IMR-90 (cell line): ENCODE measurements at regions not wholly inside any gene's neighbourhood (a gene's known extent, or its start where the extent isn't known, plus 50 kb on each side); places are given as distances from the start of the nearest gene placed in this dataset.

Experiments used
- ATAC-seq: fragments of 200-7000 bp; cut with Tn5 transposase; 2 replicates; pipeline ENCODE4 v1.9.1; 2020; ENCODE audit warnings: low read depth, mild to moderate bottlenecking, moderate library complexity
- BruUV-seq: library from RNA; stranded (reverse); fragments of 400-500 nt; replicated peaks from 2 replicates; lab custom pipeline; 2021; lab: Mats Ljungman, UMichigan
- CTCF ChIA-PET: fragments of 300-600 bp; formaldehyde crosslinking; extraction: SDS; loops from one replicate; lab custom pipeline; 2021; ENCODE audit warnings: antibody characterized with exemption; lab: Yijun Ruan, JAX
- POLR2A ChIA-PET: fragments of 300-600 bp; sonication (Branson Sonifier 250); formaldehyde crosslinking; loops from one replicate; lab custom pipeline; 2022; ENCODE audit warnings: antibody characterized with exemption; ENCODE audit not compliant: unreplicated experiment; lab: Charles Lee
- DNase-seq: peaks from one replicate; pipeline ENCODE4 v3.0.0; 2013
- H2AFZ ChIP-seq: replicated peaks from 2 replicates; pipeline ENCODE3; 2013; ENCODE audit warnings: low read length, mild to moderate bottlenecking; ENCODE audit not compliant: poor library complexity
- H2AK5ac ChIP-seq: 2 replicates; pipeline ENCODE4 v1.6.1; 2013; ENCODE audit warnings: low read depth, low read length, inconsistent platforms
- H2AK9ac ChIP-seq: replicated peaks from 2 replicates; pipeline ENCODE3; 2013; ENCODE audit warnings: mild to moderate bottlenecking, low read depth, low read length, moderate library complexity; ENCODE audit not compliant: poor library complexity
- H2BK120ac ChIP-seq: 2 replicates; pipeline ENCODE4 v1.6.1; 2013; ENCODE audit warnings: low read depth, low read length, inconsistent platforms
- H2BK15ac ChIP-seq: 3 replicates; pipeline ENCODE4 v1.6.1; 2013; ENCODE audit warnings: low read depth, low read length, inconsistent platforms
- H2BK20ac ChIP-seq: 2 replicates; pipeline ENCODE4 v1.6.1; 2013; ENCODE audit warnings: low read depth, mild to moderate bottlenecking, inconsistent platforms, low read length, moderate library complexity
- H2BK5ac ChIP-seq: 2 replicates; pipeline ENCODE4 v1.6.1; 2013; ENCODE audit warnings: mild to moderate bottlenecking, low read depth, low read length, inconsistent platforms; ENCODE audit not compliant: poor library complexity, severe bottlenecking
- H3K14ac ChIP-seq: replicated peaks from 2 replicates; pipeline ENCODE4 v1.6.1; 2013; ENCODE audit warnings: low read depth, low read length, inconsistent platforms
- H3K18ac ChIP-seq: 2 replicates; pipeline ENCODE4 v1.6.1; 2013; ENCODE audit warnings: low read depth, low read length, control low read depth
- H3K23ac ChIP-seq: 2 replicates; pipeline ENCODE4 v1.6.1; 2013; ENCODE audit warnings: low read depth, low read length, inconsistent platforms
- H3K27ac ChIP-seq: 2 replicates; pipeline ENCODE4 v1.5.1; 2013; ENCODE audit warnings: mild to moderate bottlenecking, control low read depth, low read length; ENCODE audit not compliant: insufficient read depth
- H3K27me3 ChIP-seq: 2 replicates; pipeline ENCODE4 v1.6.1; 2013; ENCODE audit warnings: low read length; ENCODE audit not compliant: control insufficient read depth, insufficient read depth
- H3K36me3 ChIP-seq: 2 replicates; pipeline ENCODE4 v1.6.1; 2013; ENCODE audit warnings: low read length, mixed read lengths; ENCODE audit not compliant: control insufficient read depth, insufficient read depth
- H3K4ac ChIP-seq: 2 replicates; pipeline ENCODE4 v1.6.1; 2013; ENCODE audit warnings: low read depth, low read length, inconsistent platforms
- H3K4me1 ChIP-seq: 2 replicates; pipeline ENCODE4 v1.6.1; 2013; ENCODE audit warnings: low read length, mixed read lengths; ENCODE audit not compliant: control insufficient read depth, insufficient read depth
- H3K4me2 ChIP-seq: 2 replicates; pipeline ENCODE4 v1.6.1; 2013; ENCODE audit warnings: low read depth, mild to moderate bottlenecking, control low read depth, low read length, moderate library complexity
- H3K4me3 ChIP-seq: 2 replicates; pipeline ENCODE4 v1.5.1; 2013; ENCODE audit warnings: low read depth, mild to moderate bottlenecking, control low read depth, low read length, moderate library complexity; ENCODE audit not compliant: insufficient read depth
- H3K56ac ChIP-seq: 2 replicates; pipeline ENCODE4 v1.6.1; 2013; ENCODE audit warnings: low read length, inconsistent platforms; ENCODE audit not compliant: insufficient read depth; ENCODE audit errors: extremely low read depth
- H3K79me1 ChIP-seq, 2 experiments: 2 replicates each; pipeline ENCODE4 v1.6.1; 2013; ENCODE audit warnings: low read length in 2 of 2, inconsistent platforms in 1 of 2, low read depth in 1 of 2
- H3K9ac ChIP-seq: 2 replicates; pipeline ENCODE4 v1.6.1; 2013; ENCODE audit warnings: low read depth, low read length, control low read depth
- H3K9me1 ChIP-seq: 2 replicates; pipeline ENCODE4 v1.6.1; 2013; ENCODE audit warnings: low read length, inconsistent platforms; ENCODE audit not compliant: insufficient read depth
- H3K9me3 ChIP-seq: 2 replicates; pipeline ENCODE4 v1.6.1; 2013; ENCODE audit warnings: low read length; ENCODE audit not compliant: control insufficient read depth, insufficient read depth
- H4K20me1 ChIP-seq: 2 replicates; pipeline ENCODE4 v1.6.1; 2013; ENCODE audit warnings: low read length, inconsistent platforms; ENCODE audit not compliant: insufficient read depth
- H4K5ac ChIP-seq: 2 replicates; pipeline ENCODE4 v1.6.1; 2013; ENCODE audit warnings: mild to moderate bottlenecking, low read depth, low read length, control low read depth
- H4K8ac ChIP-seq, 2 experiments: 2 replicates each; pipeline ENCODE4 v1.6.1; 2013; ENCODE audit warnings: low read depth in 2 of 2, low read length in 2 of 2, control low read depth in 1 of 2, inconsistent platforms in 1 of 2
- H4K91ac ChIP-seq: 2 replicates; pipeline ENCODE4 v1.6.1; 2013; ENCODE audit warnings: low read depth, low read length, inconsistent platforms; ENCODE audit not compliant: insufficient read depth
- BHLHE40 ChIP-seq: fragments of 150-350 bp; IDR thresholded peaks from 2 replicates; pipeline ENCODE4 v1.6.1; 2016; ENCODE audit warnings: mild to moderate bottlenecking, low read depth, low read length
- CEBPB ChIP-seq: IDR thresholded peaks from 2 replicates; pipeline ENCODE4 v1.6.1; 2012; ENCODE audit warnings: low read depth, low read length, improper control_type of control experiment
- CHD1 ChIP-seq: IDR thresholded peaks from 2 replicates; pipeline ENCODE4 v1.6.1; 2012; ENCODE audit warnings: low read depth, low read length, improper control_type of control experiment
- FOS ChIP-seq: fragments of 150-350 bp; IDR thresholded peaks from 2 replicates; pipeline ENCODE4 v1.6.1; 2016; ENCODE audit warnings: low read depth, low read length
- MAFK ChIP-seq: IDR thresholded peaks from 2 replicates; pipeline ENCODE4 v1.6.1; 2012; ENCODE audit warnings: low read depth, low read length, improper control_type of control experiment
- MAZ ChIP-seq: IDR thresholded peaks from 2 replicates; pipeline ENCODE4 v1.6.1; 2012; ENCODE audit warnings: low read depth, mild to moderate bottlenecking, low read length, improper control_type of control experiment, moderate library complexity, borderline replicate concordance
- MXI1 ChIP-seq: IDR thresholded peaks from 2 replicates; pipeline ENCODE4 v1.6.1; 2012; ENCODE audit warnings: low read depth, mild to moderate bottlenecking, low read length, moderate library complexity, borderline replicate concordance
- NFE2L2 ChIP-seq: fragments of 150-350 bp; IDR thresholded peaks from 2 replicates; pipeline ENCODE4 v1.6.1; 2016; ENCODE audit warnings: low read depth, mild to moderate bottlenecking, low read length
- POLR2A ChIP-seq: IDR thresholded peaks from 2 replicates; pipeline ENCODE4 v1.6.1; 2012; ENCODE audit warnings: mild to moderate bottlenecking, low read depth, low read length
- RAD21 ChIP-seq: IDR thresholded peaks from 2 replicates; pipeline ENCODE4 v1.6.1; 2012; ENCODE audit warnings: low read length, improper control_type of control experiment
- RCOR1 ChIP-seq: IDR thresholded peaks from 2 replicates; pipeline ENCODE4 v1.6.1; 2012; ENCODE audit warnings: mild to moderate bottlenecking, low read length, improper control_type of control experiment; ENCODE audit not compliant: insufficient replicate concordance
- RFX5 ChIP-seq: IDR thresholded peaks from 2 replicates; pipeline ENCODE4 v1.8.0; 2012; ENCODE audit warnings: low read depth, mild to moderate bottlenecking, low read length, moderate library complexity
- SMC3 ChIP-seq: fragments of 150-350 bp; IDR thresholded peaks from 2 replicates; pipeline ENCODE4 v1.6.1; 2016; ENCODE audit warnings: low read depth, mild to moderate bottlenecking, antibody characterized with exemption, low read length, moderate library complexity
- WGBS, 2 experiments: methylation state at CpG; one replicate each; pipeline versions ENCODE4 v1.1.5 to v1.1.7; 2013; ENCODE audit warnings: missing lambda C conversion rate in 2 of 2; ENCODE audit not compliant: insufficient read length in 1 of 2; ENCODE audit errors: extremely low coverage in 2 of 2; 5-methylcytosine and 5-hydroxymethylcytosine counted together
- dilution Hi-C: fragments of 300-500 bp; cut with HindIII; formaldehyde crosslinking; loops from one replicate; pipeline ENCODE4 v1.14.3; 2018; ENCODE audit warnings: low sequenced_read_pairs; ENCODE audit not compliant: unreplicated experiment
- in situ Hi-C: fragments of 300-500 bp; cut with MboI; formaldehyde crosslinking; loops from 3 replicates; pipeline ENCODE4 v1.14.3; 2019; ENCODE audit warnings: low sequenced_read_pairs, inconsistent platforms, mixed read lengths
- intact Hi-C: fragments of 100-400 bp; cut with micrococcal nuclease; formaldehyde crosslinking; loops from 2 replicates; pipeline ENCODE4 v1.10.0; 2022
- TF ChIP-seq, protein P1 (sequence below): fragments of 150-350 bp; IDR thresholded peaks from 2 replicates; pipeline ENCODE4 v1.6.1; 2017; ENCODE audit warnings: mild to moderate bottlenecking, antibody characterized with exemption, low read length, low read depth
- TF ChIP-seq, protein P2 (sequence below): fragments of 150-350 bp; IDR thresholded peaks from 2 replicates; pipeline ENCODE4 v1.6.1; 2016; ENCODE audit warnings: low read depth, mild to moderate bottlenecking, low read length, moderate library complexity, borderline replicate concordance
- TF ChIP-seq, protein P3 (sequence below): conservative IDR thresholded peaks from 2 replicates; pipeline ENCODE4 v1.5.1; 2012; ENCODE audit warnings: mild to moderate bottlenecking, low read depth, low read length, improper control_type of control experiment

DNA sequence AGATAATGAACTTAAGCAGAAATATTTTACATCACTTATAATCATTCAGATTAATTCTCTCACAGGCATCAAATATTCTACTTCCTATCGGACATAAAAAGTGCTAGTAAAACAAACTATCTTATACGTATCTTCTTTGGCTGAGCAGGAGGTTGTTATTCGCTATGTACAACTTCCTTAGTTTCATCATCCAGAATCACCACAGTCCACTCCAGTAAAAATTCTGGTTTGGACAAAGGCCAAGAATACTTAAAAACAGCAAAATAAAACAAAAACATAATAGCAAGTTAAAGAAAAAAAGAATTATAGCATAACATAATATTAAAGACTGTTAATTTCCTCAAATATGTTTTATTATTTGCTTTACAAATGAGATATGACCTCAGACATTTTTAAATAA, 1077.1 kb upstream of the CELF4 start:
- H3K9me3 ChIP-seq: peaks cover 2% of the 10 kb centered on the region; the same call in 1 of the 2 replicates
- BruUV-seq: no TSS peak
- no peak overlapping the region for H3K4ac ChIP-seq
- no peak overlapping the region for H4K5ac ChIP-seq
- H3K27ac ChIP-seq: no peak overlapping the region
- H2AFZ ChIP-seq: no peak overlapping the region
- DNase-seq (no peak), ATAC-seq (no peak)
- H4K91ac ChIP-seq: no peak overlapping the region
- no peak overlapping the region for H2BK15ac ChIP-seq
- no peak overlapping the region for H3K18ac ChIP-seq
- POLR2A ChIA-PET: no interaction called here
- H3K79me1 ChIP-seq: no peaks in the 10 kb centered on the region
- no peak overlapping the region for H3K23ac ChIP-seq
- no peak overlapping the region for H2AK5ac ChIP-seq
- no peak overlapping the region for H3K56ac ChIP-seq
- H3K4me1 ChIP-seq: no peaks in the 10 kb centered on the region
- no peak overlapping the region for H3K4me3 ChIP-seq
- no peak overlapping the region for H3K14ac ChIP-seq
- H4K20me1 ChIP-seq: no peaks in the 10 kb centered on the region
- no peak overlapping the region for H2BK5ac ChIP-seq
- H3K27me3 ChIP-seq: no peaks in the 10 kb centered on the region
- dilution Hi-C loops (no loop called here), in situ Hi-C loops (no loop called here), intact Hi-C loops (no loop called here)
- no CpG with 5 or more reads among the region's 3 CpGs for WGBS, 2 experiments
- H2BK120ac ChIP-seq: no peak overlapping the region
- H2AK9ac ChIP-seq: no peak overlapping the region
- no peak overlapping the region for H3K9ac ChIP-seq
- no peaks in the 10 kb centered on the region for H3K36me3 ChIP-seq
- H3K9me1 ChIP-seq: no peaks in the 10 kb centered on the region
- TF ChIP-seq RCOR1 (no peak), POLR2A (no peak), MXI1 (no peak), CHD1 (no peak), BHLHE40 (no peak), MAFK (no peak), RAD21 (no peak), FOS (no peak), RFX5 (no peak), CEBPB (no peak), NFE2L2 (no peak), MAZ (no peak), SMC3 (no peak)
- TF ChIP-seq, protein P1, sequence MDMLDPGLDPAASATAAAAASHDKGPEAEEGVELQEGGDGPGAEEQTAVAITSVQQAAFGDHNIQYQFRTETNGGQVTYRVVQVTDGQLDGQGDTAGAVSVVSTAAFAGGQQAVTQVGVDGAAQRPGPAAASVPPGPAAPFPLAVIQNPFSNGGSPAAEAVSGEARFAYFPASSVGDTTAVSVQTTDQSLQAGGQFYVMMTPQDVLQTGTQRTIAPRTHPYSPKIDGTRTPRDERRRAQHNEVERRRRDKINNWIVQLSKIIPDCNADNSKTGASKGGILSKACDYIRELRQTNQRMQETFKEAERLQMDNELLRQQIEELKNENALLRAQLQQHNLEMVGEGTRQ: no peak
- TF ChIP-seq, protein P2, sequence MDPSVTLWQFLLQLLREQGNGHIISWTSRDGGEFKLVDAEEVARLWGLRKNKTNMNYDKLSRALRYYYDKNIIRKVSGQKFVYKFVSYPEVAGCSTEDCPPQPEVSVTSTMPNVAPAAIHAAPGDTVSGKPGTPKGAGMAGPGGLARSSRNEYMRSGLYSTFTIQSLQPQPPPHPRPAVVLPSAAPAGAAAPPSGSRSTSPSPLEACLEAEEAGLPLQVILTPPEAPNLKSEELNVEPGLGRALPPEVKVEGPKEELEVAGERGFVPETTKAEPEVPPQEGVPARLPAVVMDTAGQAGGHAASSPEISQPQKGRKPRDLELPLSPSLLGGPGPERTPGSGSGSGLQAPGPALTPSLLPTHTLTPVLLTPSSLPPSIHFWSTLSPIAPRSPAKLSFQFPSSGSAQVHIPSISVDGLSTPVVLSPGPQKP: no peak
- TF ChIP-seq, protein P3, sequence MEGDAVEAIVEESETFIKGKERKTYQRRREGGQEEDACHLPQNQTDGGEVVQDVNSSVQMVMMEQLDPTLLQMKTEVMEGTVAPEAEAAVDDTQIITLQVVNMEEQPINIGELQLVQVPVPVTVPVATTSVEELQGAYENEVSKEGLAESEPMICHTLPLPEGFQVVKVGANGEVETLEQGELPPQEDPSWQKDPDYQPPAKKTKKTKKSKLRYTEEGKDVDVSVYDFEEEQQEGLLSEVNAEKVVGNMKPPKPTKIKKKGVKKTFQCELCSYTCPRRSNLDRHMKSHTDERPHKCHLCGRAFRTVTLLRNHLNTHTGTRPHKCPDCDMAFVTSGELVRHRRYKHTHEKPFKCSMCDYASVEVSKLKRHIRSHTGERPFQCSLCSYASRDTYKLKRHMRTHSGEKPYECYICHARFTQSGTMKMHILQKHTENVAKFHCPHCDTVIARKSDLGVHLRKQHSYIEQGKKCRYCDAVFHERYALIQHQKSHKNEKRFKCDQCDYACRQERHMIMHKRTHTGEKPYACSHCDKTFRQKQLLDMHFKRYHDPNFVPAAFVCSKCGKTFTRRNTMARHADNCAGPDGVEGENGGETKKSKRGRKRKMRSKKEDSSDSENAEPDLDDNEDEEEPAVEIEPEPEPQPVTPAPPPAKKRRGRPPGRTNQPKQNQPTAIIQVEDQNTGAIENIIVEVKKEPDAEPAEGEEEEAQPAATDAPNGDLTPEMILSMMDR: no peak
- CTCF ChIA-PET: no interaction called here
- H2BK20ac ChIP-seq: no peak overlapping the region
- H4K8ac ChIP-seq: no peak overlapping the region
- no peak overlapping the region for H3K4me2 ChIP-seq
